ENCODE measurements at regions not wholly inside any gene's neighbourhood (a gene's known extent, or its start where the extent isn't known, plus 50 kb on each side); places are given as distances from the start of the nearest gene placed in this dataset.

DNA sequence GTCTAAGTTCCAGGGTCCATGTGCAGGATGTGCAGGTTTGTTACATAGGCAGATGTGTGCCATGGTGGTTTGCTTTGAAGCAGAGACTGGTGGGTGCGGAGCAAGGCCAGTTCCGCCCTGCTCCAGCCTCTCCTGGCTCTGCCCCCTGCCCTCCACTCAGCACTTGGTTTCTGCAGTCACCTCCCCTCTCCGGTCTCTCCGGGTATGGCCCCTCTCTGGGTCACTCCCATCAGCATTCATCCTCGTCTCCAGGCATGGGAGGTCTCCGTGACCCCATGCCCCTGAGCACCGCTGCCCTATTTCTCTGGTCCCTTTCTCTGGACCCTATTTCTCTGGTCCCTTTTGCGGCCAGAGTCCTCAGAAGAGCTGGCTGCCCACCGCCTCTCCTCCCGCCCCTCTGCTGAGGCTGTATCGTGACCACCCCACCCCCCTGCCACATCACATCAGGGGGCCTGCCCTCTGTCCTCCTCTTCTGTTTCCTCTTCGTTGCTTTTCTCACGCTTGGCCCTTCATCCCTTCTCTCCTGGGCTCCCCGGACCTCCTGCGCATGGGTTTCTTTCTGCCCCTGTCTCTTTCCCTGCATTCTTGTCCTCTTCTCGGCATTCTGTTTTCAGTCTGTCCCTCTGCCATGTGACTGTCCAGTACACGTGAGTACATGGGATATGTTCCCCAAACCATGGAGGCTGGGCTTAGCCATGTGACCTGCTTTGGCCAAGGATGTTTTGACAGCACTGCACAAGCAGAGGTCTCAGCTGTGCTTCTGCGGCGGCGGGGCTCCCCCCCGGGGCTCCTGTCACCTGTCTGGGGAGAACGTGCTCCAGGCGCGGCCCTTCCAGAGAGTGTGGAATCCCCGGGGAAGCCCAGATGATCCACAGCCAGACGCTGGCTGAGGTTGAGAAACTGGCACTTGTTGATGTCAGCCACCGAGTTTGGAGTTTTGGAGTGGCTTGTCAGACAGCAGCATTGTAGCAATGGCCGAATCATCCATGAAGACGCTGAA, 54.4 kb upstream of the C1orf174 start:
- peaks cover 0 to 73% (median 24%) of the 10 kb centered on the region in 9 donors for H3K27me3 ChIP-seq
- no peak for ATAC-seq

GRCh38 chr1:3955196-3955772, 55.2 kb upstream of the C1orf174 start:
- Histone ChIP-seq H3K9me3 (no peaks in the 10 kb centered on the region), H3K36me3 (no peaks in the 10 kb centered on the region), H3K4me1 (no peaks in the 10 kb centered on the region), H3K27me3 (peaks cover 0 to 66% (median 24%) of the 10 kb centered on the region in 9 donors), H3K27ac (no peak overlapping the region), H3K4me3 (no peak overlapping the region)
- no peak for DNase-seq
- intact Hi-C loops (cut with DNase I): no loop called here
- WGBS, 4 donors: 67 to 71% (median 70%) methylated on average over 18 of the region's 18 CpGs
- no peak for ATAC-seq
- TF ChIP-seq POLR2A (IDR thresholded peaks at IDR 0.05): no peak
- TF ChIP-seq, protein P1, sequence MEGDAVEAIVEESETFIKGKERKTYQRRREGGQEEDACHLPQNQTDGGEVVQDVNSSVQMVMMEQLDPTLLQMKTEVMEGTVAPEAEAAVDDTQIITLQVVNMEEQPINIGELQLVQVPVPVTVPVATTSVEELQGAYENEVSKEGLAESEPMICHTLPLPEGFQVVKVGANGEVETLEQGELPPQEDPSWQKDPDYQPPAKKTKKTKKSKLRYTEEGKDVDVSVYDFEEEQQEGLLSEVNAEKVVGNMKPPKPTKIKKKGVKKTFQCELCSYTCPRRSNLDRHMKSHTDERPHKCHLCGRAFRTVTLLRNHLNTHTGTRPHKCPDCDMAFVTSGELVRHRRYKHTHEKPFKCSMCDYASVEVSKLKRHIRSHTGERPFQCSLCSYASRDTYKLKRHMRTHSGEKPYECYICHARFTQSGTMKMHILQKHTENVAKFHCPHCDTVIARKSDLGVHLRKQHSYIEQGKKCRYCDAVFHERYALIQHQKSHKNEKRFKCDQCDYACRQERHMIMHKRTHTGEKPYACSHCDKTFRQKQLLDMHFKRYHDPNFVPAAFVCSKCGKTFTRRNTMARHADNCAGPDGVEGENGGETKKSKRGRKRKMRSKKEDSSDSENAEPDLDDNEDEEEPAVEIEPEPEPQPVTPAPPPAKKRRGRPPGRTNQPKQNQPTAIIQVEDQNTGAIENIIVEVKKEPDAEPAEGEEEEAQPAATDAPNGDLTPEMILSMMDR (IDR thresholded peaks at IDR 0.05): no peak

More for the DNA sequence above, 54.4 kb upstream of the C1orf174 start:
- intact Hi-C loops (cut with DNase I): no loop called here
- no peaks in the 10 kb centered on the region for H3K9me3 ChIP-seq
- no peaks in the 10 kb centered on the region for H3K4me1 ChIP-seq
- H3K27ac ChIP-seq: no peak overlapping the region
- no peak overlapping the region for H3K4me3 ChIP-seq
- TF ChIP-seq, protein P1 (IDR thresholded peaks at IDR 0.05): no peak
- TF ChIP-seq POLR2A (IDR thresholded peaks at IDR 0.05): no peak
- WGBS, 4 donors: 33 to 41% (median 36%) methylated on average over 29 of the region's 29 CpGs
- no peaks in the 10 kb centered on the region for H3K36me3 ChIP-seq
- no peak for DNase-seq

GRCh38 chr1:3956527-3957170, 56.6 kb upstream of the C1orf174 start:
- peaks cover 0 to 54% (median 24%) of the 10 kb centered on the region in 9 donors for H3K27me3 ChIP-seq
- 61 to 70% (median 62%) methylated on average over 14 of the region's 14 CpGs for WGBS, 4 donors

More at GRCh38 chr1:3956527-3957170, 56.6 kb upstream of the C1orf174 start:
- Histone ChIP-seq H3K4me1 (no peaks in the 10 kb centered on the region), H3K9me3 (no peaks in the 10 kb centered on the region), H3K27ac (no peak overlapping the region), H3K36me3 (no peaks in the 10 kb centered on the region), H3K4me3 (no peak overlapping the region)
- DNase-seq (no peak), ATAC-seq (no peak)
- TF ChIP-seq, protein P1 (IDR thresholded peaks at IDR 0.05): no peak
- no peak for TF ChIP-seq POLR2A (IDR thresholded peaks at IDR 0.05)
- intact Hi-C loops (cut with DNase I): no loop called here
